ENCODE measurements at regions not wholly inside any gene's neighbourhood (a gene's known extent, or its start where the extent isn't known, plus 50 kb on each side); places are given as distances from the start of the nearest gene placed in this dataset.

DNA sequence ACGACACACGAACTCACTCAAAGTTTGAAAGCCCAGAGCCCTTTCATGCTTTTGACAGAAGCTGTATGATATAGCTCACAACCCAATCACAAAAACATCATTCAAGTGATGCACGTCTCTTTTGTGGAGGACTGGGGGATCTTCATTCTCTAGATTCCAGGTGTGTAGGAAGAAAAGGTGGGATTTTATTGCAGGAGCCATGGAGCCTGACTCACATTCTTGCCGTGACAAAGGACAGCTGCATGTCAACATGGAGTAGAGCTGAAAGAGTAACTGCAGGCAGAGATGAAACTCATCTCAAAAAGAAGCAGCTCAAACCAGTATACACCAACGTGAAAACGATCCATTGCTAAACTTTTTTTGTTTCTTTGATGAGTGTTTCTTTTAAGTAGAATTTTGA, 50.9 kb upstream of the PDE1A start:
- H3K9me3 Mint-ChIP-seq, result peaks cover 4 to 9% (median 6%) of the 10 kb centered on the region in 8 donors

DNA sequence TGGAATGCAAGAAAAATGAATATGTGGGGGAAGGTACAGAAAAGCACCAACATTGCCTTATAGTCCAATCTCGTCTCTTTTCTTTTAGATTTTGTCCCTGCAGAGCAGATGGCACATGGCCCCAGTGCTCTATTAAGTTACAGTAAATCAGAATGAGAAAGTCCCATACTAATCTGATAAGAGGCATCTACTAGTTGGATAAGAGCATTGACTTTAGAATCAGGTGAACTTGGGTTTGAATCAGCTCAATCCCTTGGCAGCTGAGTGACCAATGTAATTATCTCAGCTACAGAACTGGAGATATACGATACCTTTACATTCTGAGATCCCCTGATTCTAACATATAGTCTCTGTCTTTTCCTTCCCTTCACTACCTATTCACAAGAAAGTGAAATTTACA, 54.8 kb upstream of the PDE1A start:
- H3K4me1 ChIP-seq (ENCODE audit: insufficient read depth, low read length), result no peaks in the 10 kb centered on the region
- no peaks in the 10 kb centered on the region for H3K27me3 ChIP-seq (ENCODE audit: insufficient read depth, low read length)
- H3K4me1 Mint-ChIP-seq, result peaks cover 0 to 3% (median 0%) of the 10 kb centered on the region in 4 donors
- ChIA-PET POLR2A (ENCODE audit: partially characterized antibody) (no interaction called here), CTCF (ENCODE audit: partially characterized antibody) (no interaction called here)
- no peak overlapping the region for H3K4me3 Mint-ChIP-seq
- no peaks in the 10 kb centered on the region for H3K36me3 Mint-ChIP-seq
- intact Hi-C loops (cut with micrococcal nuclease), result no loop called here
- no peak overlapping the region for H3K27ac ChIP-seq (ENCODE audit: low read depth, low read length)
- H3K9me3 ChIP-seq (ENCODE audit: control insufficient read depth in 1 of 2, low read length in 2 of 2), result no peaks in the 10 kb centered on the region
- peaks cover 0 to 2% (median 0%) of the 10 kb centered on the region in 8 donors for H3K9me3 Mint-ChIP-seq
- no peak overlapping the region for H3K4me3 ChIP-seq (ENCODE audit: low read length in 2 of 2)
- no peak overlapping the region for H3K27ac Mint-ChIP-seq
- no peaks in the 10 kb centered on the region for H3K36me3 ChIP-seq (ENCODE audit: insufficient read depth, low read length)
- no peak for DNase-seq
- H3K27me3 Mint-ChIP-seq, result peaks cover 0 to 2% of the 10 kb centered on the region in 2 donors

More for the DNA sequence above, 50.9 kb upstream of the PDE1A start:
- H3K27me3 Mint-ChIP-seq, result no peaks in the 10 kb centered on the region
- no peaks in the 10 kb centered on the region for H3K4me1 Mint-ChIP-seq
- DNase-seq, result no peak
- ChIA-PET CTCF (ENCODE audit: partially characterized antibody) (no interaction called here), POLR2A (ENCODE audit: partially characterized antibody) (no interaction called here)
- H3K4me1 ChIP-seq (ENCODE audit: insufficient read depth, low read length), result no peaks in the 10 kb centered on the region
- no peak overlapping the region for H3K27ac ChIP-seq (ENCODE audit: low read depth, low read length)
- no peaks in the 10 kb centered on the region for H3K36me3 Mint-ChIP-seq
- no peaks in the 10 kb centered on the region for H3K36me3 ChIP-seq (ENCODE audit: insufficient read depth, low read length)
- H3K27ac Mint-ChIP-seq, result no peak overlapping the region
- no peaks in the 10 kb centered on the region for H3K9me3 ChIP-seq (ENCODE audit: control insufficient read depth in 1 of 2, low read length in 2 of 2)
- no peaks in the 10 kb centered on the region for H3K27me3 ChIP-seq (ENCODE audit: insufficient read depth, low read length)
- H3K4me3 Mint-ChIP-seq, result no peak overlapping the region
- intact Hi-C loops (cut with micrococcal nuclease), result no loop called here
- H3K4me3 ChIP-seq (ENCODE audit: low read length in 2 of 2), result no peak overlapping the region

DNA sequence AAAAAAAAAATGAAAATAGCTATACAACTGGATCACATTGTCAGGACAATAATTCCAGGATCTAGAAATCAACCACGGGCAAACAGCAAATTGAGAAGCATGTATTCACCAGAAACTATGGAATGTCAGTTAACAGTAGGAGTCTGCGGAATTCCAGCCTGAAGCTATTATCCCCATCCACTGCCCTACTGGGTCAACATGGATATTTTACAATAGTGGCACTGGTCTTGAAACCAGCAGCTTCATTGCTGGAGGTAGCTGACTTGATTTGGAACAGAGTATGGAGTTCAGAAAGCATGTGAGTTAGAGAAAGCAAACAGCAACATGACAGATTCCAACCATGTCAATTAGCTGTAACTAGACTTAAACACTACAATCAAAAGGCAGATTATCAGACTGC, 55.7 kb upstream of the PDE1A start:
- Histone ChIP-seq H3K4me3 (ENCODE audit: low read length in 2 of 2) (no peak overlapping the region), H3K4me1 (ENCODE audit: insufficient read depth, low read length) (no peaks in the 10 kb centered on the region), H3K27me3 (ENCODE audit: insufficient read depth, low read length) (no peaks in the 10 kb centered on the region), H3K36me3 (ENCODE audit: insufficient read depth, low read length) (no peaks in the 10 kb centered on the region), H3K9me3 (ENCODE audit: control insufficient read depth in 1 of 2, low read length in 2 of 2) (no peaks in the 10 kb centered on the region), H3K27ac (ENCODE audit: low read depth, low read length) (no peak overlapping the region)
- Mint-ChIP-seq H3K36me3 (no peaks in the 10 kb centered on the region), H3K27ac (no peak overlapping the region), H3K4me3 (no peak overlapping the region), H3K9me3 (peaks cover 0 to 1% (median 0%) of the 10 kb centered on the region in 8 donors), H3K27me3 (peaks cover 0 to 2% of the 10 kb centered on the region in 2 donors), H3K4me1 (peaks cover 0 to 3% (median 0%) of the 10 kb centered on the region in 4 donors)
- intact Hi-C loops (cut with micrococcal nuclease), result no loop called here
- DNase-seq, result no peak
- ChIA-PET CTCF (ENCODE audit: partially characterized antibody) (no interaction called here), POLR2A (ENCODE audit: partially characterized antibody) (no interaction called here)

DNA sequence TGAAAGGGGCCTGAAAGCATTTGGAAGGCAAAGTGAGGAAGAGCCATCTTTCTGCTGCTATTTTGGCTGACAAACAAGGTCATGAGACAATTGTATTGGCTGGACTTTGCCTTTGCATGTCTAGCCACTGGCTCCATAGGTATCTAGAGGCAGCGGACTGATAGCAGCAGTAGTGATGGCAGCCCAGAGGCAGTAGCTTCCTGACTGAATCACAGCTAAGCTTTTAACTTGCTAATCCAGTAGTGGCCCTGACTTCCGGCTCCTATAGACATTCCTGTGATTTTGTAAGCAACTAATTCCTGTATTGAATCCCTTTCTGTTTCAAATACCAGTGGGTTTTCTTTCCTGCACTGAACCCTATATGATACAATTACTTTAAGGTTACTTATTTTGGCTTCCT, 69.8 kb upstream of the PDE1A start:
- Mint-ChIP-seq H3K27me3 (no peaks in the 10 kb centered on the region), H3K9me3 (peaks cover 0 to 5% (median 0%) of the 10 kb centered on the region in 8 donors), H3K36me3 (no peaks in the 10 kb centered on the region), H3K27ac (no peak overlapping the region), H3K4me1 (no peaks in the 10 kb centered on the region), H3K4me3 (no peak overlapping the region)
- ChIA-PET POLR2A (ENCODE audit: partially characterized antibody) (no interaction called here), CTCF (ENCODE audit: partially characterized antibody) (no interaction called here)
- Histone ChIP-seq H3K27ac (ENCODE audit: low read depth, low read length) (no peak overlapping the region), H3K36me3 (ENCODE audit: insufficient read depth, low read length) (no peaks in the 10 kb centered on the region), H3K4me1 (ENCODE audit: insufficient read depth, low read length) (no peaks in the 10 kb centered on the region), H3K4me3 (ENCODE audit: low read length in 2 of 2) (no peak overlapping the region), H3K9me3 (ENCODE audit: control insufficient read depth in 1 of 2, low read length in 2 of 2) (no peaks in the 10 kb centered on the region), H3K27me3 (ENCODE audit: insufficient read depth, low read length) (no peaks in the 10 kb centered on the region)
- intact Hi-C loops (cut with micrococcal nuclease), result no loop called here
- DNase-seq, result no peak

DNA sequence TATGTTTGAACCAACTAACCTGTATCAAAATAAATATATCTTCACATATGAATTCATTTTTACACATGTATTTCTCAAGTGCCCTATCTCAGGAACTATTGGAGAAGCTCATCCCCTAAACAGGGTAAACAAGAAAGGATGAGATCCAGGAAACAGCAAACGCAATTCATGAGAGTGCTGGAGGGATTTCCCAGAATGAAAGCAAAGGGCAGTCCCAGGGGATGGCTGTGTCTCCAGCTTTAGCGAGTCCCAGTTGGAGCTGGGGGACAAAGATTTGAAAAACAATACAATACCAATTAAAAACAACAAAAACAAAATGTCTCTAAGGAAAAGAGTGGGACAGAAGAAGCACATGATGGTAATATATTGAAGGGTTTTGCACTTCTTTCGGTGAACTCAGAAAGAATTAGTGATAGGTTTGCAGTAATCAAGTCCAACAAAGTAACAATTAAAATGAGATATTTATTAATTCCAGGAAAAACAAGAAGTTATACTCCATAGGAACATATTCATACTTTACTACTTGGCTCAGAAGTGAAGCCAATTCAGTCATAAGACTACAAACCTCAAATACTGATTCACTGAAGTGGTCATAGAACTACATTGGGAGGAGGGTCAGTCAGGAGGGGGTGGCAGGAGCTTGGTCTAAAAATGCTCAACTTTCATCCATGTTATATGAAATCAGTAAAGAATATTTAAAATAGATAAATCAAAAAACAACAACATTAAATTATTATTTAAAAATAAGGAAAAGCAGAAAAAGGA, 73.1 kb upstream of the PDE1A start:
- intact Hi-C loops (cut with micrococcal nuclease), result no loop called here
- ChIA-PET POLR2A (ENCODE audit: partially characterized antibody) (no interaction called here), CTCF (ENCODE audit: partially characterized antibody) (no interaction called here)
- Histone ChIP-seq H3K27me3 (ENCODE audit: insufficient read depth, low read length) (no peaks in the 10 kb centered on the region), H3K4me1 (ENCODE audit: insufficient read depth, low read length) (no peaks in the 10 kb centered on the region), H3K36me3 (ENCODE audit: insufficient read depth, low read length) (no peaks in the 10 kb centered on the region), H3K27ac (ENCODE audit: low read depth, low read length) (no peak overlapping the region), H3K9me3 (ENCODE audit: control insufficient read depth in 1 of 2, low read length in 2 of 2) (no peaks in the 10 kb centered on the region), H3K4me3 (ENCODE audit: low read length in 2 of 2) (no peak overlapping the region)
- Mint-ChIP-seq H3K27me3 (no peaks in the 10 kb centered on the region), H3K9me3 (peaks cover 0 to 3% (median 0%) of the 10 kb centered on the region in 8 donors), H3K27ac (no peak overlapping the region), H3K4me1 (no peaks in the 10 kb centered on the region), H3K36me3 (no peaks in the 10 kb centered on the region), H3K4me3 (no peak overlapping the region)
- no peak for DNase-seq

DNA sequence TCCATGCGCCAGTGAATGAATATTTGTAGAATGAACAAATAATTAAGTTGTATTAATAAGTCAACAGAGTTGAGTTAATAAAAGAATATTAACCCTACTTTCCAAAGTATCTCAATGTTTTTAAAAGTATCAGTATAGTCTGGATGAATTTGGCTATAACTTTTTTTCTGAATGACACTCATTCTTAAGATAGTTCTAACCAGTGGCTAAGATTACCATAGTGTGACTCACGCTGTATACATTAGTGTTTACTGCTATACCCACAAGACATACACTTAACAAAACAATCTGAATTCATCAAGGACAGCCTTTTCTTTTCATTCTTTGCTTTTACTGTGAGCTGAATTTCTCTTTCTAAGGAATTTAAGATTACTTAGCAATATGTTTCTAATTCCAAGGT, 77.0 kb upstream of the PDE1A start:
- Mint-ChIP-seq H3K36me3 (no peaks in the 10 kb centered on the region), H3K4me3 (no peak overlapping the region), H3K27ac (no peak overlapping the region), H3K27me3 (no peaks in the 10 kb centered on the region), H3K4me1 (no peaks in the 10 kb centered on the region), H3K9me3 (peaks cover 0 to 2% (median 0%) of the 10 kb centered on the region in 8 donors)
- Histone ChIP-seq H3K27me3 (ENCODE audit: insufficient read depth, low read length) (no peaks in the 10 kb centered on the region), H3K36me3 (ENCODE audit: insufficient read depth, low read length) (no peaks in the 10 kb centered on the region), H3K27ac (ENCODE audit: low read depth, low read length) (no peak overlapping the region), H3K4me1 (ENCODE audit: insufficient read depth, low read length) (no peaks in the 10 kb centered on the region), H3K9me3 (ENCODE audit: control insufficient read depth in 1 of 2, low read length in 2 of 2) (no peaks in the 10 kb centered on the region), H3K4me3 (ENCODE audit: low read length in 2 of 2) (no peak overlapping the region)
- intact Hi-C loops (cut with micrococcal nuclease), result no loop called here
- DNase-seq, result no peak
- POLR2A ChIA-PET (ENCODE audit: partially characterized antibody), result no interaction called here
- CTCF ChIA-PET (ENCODE audit: partially characterized antibody), result no interaction called here

DNA sequence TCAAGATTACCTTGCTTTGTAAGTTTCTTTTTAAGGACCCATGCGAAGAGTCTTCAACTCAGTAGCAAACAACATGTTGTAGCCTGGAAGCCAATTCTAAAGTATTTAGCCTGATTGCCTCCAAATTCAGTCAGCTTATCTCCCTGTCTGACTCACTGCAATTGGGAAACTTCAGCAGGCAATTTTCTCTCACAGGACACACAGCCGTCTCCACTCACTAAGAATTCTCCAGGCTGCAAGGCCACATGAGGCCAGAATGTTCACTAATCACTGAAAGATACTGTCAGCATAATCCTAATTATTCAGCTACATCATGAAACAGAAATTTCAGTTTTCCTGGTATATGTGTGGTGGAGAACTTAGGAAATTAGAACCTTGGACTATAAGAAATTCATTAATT, 78.1 kb upstream of the PDE1A start:
- no peak for DNase-seq
- Histone ChIP-seq H3K9me3 (ENCODE audit: control insufficient read depth in 1 of 2, low read length in 2 of 2) (no peaks in the 10 kb centered on the region), H3K4me1 (ENCODE audit: insufficient read depth, low read length) (no peaks in the 10 kb centered on the region), H3K27me3 (ENCODE audit: insufficient read depth, low read length) (no peaks in the 10 kb centered on the region), H3K36me3 (ENCODE audit: insufficient read depth, low read length) (no peaks in the 10 kb centered on the region), H3K27ac (ENCODE audit: low read depth, low read length) (no peak overlapping the region), H3K4me3 (ENCODE audit: low read length in 2 of 2) (no peak overlapping the region)
- no peaks in the 10 kb centered on the region for H3K4me1 Mint-ChIP-seq
- H3K4me3 Mint-ChIP-seq, result no peak overlapping the region
- POLR2A ChIA-PET (ENCODE audit: partially characterized antibody), result no interaction called here
- H3K36me3 Mint-ChIP-seq, result no peaks in the 10 kb centered on the region
- intact Hi-C loops (cut with micrococcal nuclease), result no loop called here
- no peak overlapping the region for H3K27ac Mint-ChIP-seq
- peaks cover 0 to 2% (median 0%) of the 10 kb centered on the region in 8 donors for H3K9me3 Mint-ChIP-seq
- no peaks in the 10 kb centered on the region for H3K27me3 Mint-ChIP-seq
- CTCF ChIA-PET (ENCODE audit: partially characterized antibody), result no interaction called here

DNA sequence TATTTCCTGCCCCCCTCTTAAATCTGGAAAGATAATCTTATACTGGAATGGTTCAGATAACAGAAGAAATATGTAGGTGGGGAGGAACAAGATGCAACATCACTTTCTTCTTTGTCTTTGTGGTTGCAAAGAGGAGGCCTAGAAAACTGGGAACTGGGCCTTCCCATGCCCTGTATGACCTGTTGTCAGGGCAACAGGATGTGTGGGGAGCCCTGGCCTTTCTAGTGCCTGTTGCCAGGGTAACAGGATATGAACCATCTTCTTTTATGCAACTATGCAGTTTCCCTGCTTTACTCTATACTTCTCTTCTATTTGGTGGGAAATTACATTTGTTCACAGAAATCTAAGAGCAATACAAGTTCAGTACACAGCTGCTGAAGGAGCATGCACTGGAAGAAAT, 79.8 kb upstream of the PDE1A start:
- Mint-ChIP-seq H3K9me3 (peaks cover 0 to 2% (median 0%) of the 10 kb centered on the region in 8 donors), H3K4me3 (no peak overlapping the region), H3K36me3 (no peaks in the 10 kb centered on the region), H3K27ac (no peak overlapping the region), H3K27me3 (no peaks in the 10 kb centered on the region), H3K4me1 (no peaks in the 10 kb centered on the region)
- ChIA-PET POLR2A (ENCODE audit: partially characterized antibody) (no interaction called here), CTCF (ENCODE audit: partially characterized antibody) (no interaction called here)
- H3K9me3 ChIP-seq (ENCODE audit: control insufficient read depth in 1 of 2, low read length in 2 of 2), result no peaks in the 10 kb centered on the region
- no peaks in the 10 kb centered on the region for H3K27me3 ChIP-seq (ENCODE audit: insufficient read depth, low read length)
- H3K27ac ChIP-seq (ENCODE audit: low read depth, low read length), result no peak overlapping the region
- DNase-seq, result no peak
- no peaks in the 10 kb centered on the region for H3K36me3 ChIP-seq (ENCODE audit: insufficient read depth, low read length)
- H3K4me1 ChIP-seq (ENCODE audit: insufficient read depth, low read length), result no peaks in the 10 kb centered on the region
- H3K4me3 ChIP-seq (ENCODE audit: low read length in 2 of 2), result no peak overlapping the region
- intact Hi-C loops (cut with micrococcal nuclease), result no loop called here
